Thyroid gland (tissue), 4 donors: ENCODE measurements at regions not wholly inside any gene's neighbourhood (a gene's known extent, or its start where the extent isn't known, plus 50 kb on each side); places are given as distances from the start of the nearest gene placed in this dataset.

Experiments
- POLR2A ChIP-seq, 2 donors: fragments of 450-650 bp; IDR thresholded peaks; one replicate each; pipeline ENCODE4 v1.6.1; 2017; ENCODE audit warnings: antibody characterized with exemption in 2 of 2, mild to moderate bottlenecking in 2 of 2, moderate library complexity in 1 of 2
- TF ChIP-seq, protein P1 (sequence below), 6 experiments: fragments of 200-600 bp in 3 of 6; fragments of 450-650 bp in 3 of 6; sonication (generic) in 3 of 6; IDR thresholded peaks; one replicate each; pipeline ENCODE4 v1.5.1; 2016 to 2019; ENCODE audit warnings: antibody characterized with exemption in 6 of 6, mild to moderate bottlenecking in 2 of 6, inconsistent platforms in 1 of 6, moderate library complexity in 1 of 6

DNA sequence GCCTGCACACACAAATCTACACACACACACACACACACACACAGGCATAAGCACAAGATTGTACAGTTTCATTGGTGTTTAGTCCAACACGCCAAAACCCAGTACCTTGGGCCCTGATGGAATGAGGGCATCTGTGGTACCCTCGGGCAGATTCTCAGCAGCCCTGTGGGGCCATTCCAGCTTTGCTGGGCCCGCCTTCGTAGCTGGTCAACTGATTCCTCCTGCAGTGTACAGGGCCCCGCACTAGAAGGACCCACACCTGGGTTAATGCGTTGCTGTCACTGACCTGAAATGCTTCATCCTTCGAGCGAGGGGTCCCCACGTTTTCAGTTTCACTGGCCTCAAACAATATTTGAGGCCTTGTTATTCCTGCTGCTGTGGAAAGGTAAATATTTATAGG is 731.2 kb downstream of the BRD1 start:
- TF ChIP-seq POLR2A (IDR thresholded peaks at IDR 0.05): no peak
- TF ChIP-seq, protein P1, sequence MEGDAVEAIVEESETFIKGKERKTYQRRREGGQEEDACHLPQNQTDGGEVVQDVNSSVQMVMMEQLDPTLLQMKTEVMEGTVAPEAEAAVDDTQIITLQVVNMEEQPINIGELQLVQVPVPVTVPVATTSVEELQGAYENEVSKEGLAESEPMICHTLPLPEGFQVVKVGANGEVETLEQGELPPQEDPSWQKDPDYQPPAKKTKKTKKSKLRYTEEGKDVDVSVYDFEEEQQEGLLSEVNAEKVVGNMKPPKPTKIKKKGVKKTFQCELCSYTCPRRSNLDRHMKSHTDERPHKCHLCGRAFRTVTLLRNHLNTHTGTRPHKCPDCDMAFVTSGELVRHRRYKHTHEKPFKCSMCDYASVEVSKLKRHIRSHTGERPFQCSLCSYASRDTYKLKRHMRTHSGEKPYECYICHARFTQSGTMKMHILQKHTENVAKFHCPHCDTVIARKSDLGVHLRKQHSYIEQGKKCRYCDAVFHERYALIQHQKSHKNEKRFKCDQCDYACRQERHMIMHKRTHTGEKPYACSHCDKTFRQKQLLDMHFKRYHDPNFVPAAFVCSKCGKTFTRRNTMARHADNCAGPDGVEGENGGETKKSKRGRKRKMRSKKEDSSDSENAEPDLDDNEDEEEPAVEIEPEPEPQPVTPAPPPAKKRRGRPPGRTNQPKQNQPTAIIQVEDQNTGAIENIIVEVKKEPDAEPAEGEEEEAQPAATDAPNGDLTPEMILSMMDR (IDR thresholded peaks at IDR 0.05): no peak
